GM23338 (cell line): ENCODE measurements at regions not wholly inside any gene's neighbourhood (a gene's known extent, or its start where the extent isn't known, plus 50 kb on each side); places are given as distances from the start of the nearest gene placed in this dataset.

ENCODE experiments used
- ETS1 ChIP-seq: IDR thresholded peaks from 2 replicates; pipeline ENCODE4 v1.6.1; 2016; ENCODE audit warnings: antibody characterized with exemption
- EZH2 ChIP-seq: fragments of 200-600 bp; sonication (generic); IDR thresholded peaks from one replicate; pipeline ENCODE4 v1.8.0; 2017; ENCODE audit warnings: antibody characterized with exemption, mild to moderate bottlenecking, low read depth; ENCODE audit not compliant: unreplicated experiment
- TF ChIP-seq, protein P1 (sequence below), 2 experiments: fragments of 200-600 bp in 1 of 2; sonication (generic) in 1 of 2; conservative IDR thresholded peaks; 2 replicates each; pipeline versions ENCODE4 v1.5.1 to v1.6.1; 2016 to 2017; ENCODE audit warnings: antibody characterized with exemption in 2 of 2, low read depth in 2 of 2, mild to moderate bottlenecking in 2 of 2, moderate library complexity in 1 of 2

- TF ChIP-seq ETS1 (no peak), EZH2 (no peak)
- TF ChIP-seq, protein P1, sequence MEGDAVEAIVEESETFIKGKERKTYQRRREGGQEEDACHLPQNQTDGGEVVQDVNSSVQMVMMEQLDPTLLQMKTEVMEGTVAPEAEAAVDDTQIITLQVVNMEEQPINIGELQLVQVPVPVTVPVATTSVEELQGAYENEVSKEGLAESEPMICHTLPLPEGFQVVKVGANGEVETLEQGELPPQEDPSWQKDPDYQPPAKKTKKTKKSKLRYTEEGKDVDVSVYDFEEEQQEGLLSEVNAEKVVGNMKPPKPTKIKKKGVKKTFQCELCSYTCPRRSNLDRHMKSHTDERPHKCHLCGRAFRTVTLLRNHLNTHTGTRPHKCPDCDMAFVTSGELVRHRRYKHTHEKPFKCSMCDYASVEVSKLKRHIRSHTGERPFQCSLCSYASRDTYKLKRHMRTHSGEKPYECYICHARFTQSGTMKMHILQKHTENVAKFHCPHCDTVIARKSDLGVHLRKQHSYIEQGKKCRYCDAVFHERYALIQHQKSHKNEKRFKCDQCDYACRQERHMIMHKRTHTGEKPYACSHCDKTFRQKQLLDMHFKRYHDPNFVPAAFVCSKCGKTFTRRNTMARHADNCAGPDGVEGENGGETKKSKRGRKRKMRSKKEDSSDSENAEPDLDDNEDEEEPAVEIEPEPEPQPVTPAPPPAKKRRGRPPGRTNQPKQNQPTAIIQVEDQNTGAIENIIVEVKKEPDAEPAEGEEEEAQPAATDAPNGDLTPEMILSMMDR (conservative IDR thresholded peaks at IDR 0.05; ENCODE audit: low read depth in 2 of 2), result no peak
Measured at GRCh38 chr5:38723426-38723825, 122.4 kb upstream of the OSMR start.
